ENCODE measurements at regions not wholly inside any gene's neighbourhood (a gene's known extent, or its start where the extent isn't known, plus 50 kb on each side); places are given as distances from the start of the nearest gene placed in this dataset.

DNA sequence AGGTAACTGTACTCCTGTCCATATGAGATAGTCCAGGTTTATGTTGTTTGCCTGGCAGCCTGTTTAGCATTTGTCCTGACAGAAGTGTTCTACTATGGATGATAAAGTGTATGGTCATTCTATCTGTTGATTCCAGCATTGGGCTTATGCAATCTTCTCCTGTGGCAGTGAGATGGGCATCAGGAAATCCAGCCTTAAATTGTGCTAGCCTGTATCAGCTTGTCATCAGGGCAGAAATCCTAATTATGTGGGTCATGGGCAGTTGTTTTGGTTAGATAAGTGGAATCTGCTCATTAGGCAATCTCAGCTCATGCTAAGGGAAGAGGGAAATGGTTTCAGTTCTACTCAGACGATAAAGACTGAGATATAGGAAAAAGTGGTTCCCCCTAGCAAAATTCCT lies 247.4 kb upstream of the CHD1 start:
- H3K79me2 ChIP-seq (ENCODE audit: insufficient read depth, low read length) = no peaks in the 10 kb centered on the region
- 0 out of 7 replicates have a peak overlapping the region, but pooled peaks of 1 of the 3 experiments have one; percentile 14 for H3K27ac Mint-ChIP-seq
- no peak overlapping the region for H2AK5ac ChIP-seq (ENCODE audit: insufficient read length, low read length)
- H3T11ph ChIP-seq (ENCODE audit: low read length) = no peak overlapping the region
- no peak overlapping the region for H3K14ac ChIP-seq (ENCODE audit: insufficient read depth, low read length)
- no peak overlapping the region for H2BK20ac ChIP-seq (ENCODE audit: low read depth, low read length, poor library complexity, severe bottlenecking)
- H3K4me3 Mint-ChIP-seq = no peak overlapping the region
- H3K79me1 ChIP-seq (ENCODE audit: insufficient read depth, low read depth, low read length, poor library complexity, severe bottlenecking) = no peaks in the 10 kb centered on the region
- no peak overlapping the region for H4K5ac ChIP-seq (ENCODE audit: insufficient read length, low read depth, low read length)
- no peaks in the 10 kb centered on the region for H3K4me1 Mint-ChIP-seq
- no peaks in the 10 kb centered on the region for H3K27me3 Mint-ChIP-seq (ENCODE audit: low read depth)
- H3K27ac ChIP-seq (ENCODE audit: insufficient read length, low read depth, low read length) = no peak overlapping the region
- no peak overlapping the region for H2BK12ac ChIP-seq (ENCODE audit: insufficient read length, low read depth, low read length)
- no peaks in the 10 kb centered on the region for H3K4me1 ChIP-seq (ENCODE audit: insufficient read depth, low read length)
- H3K9me3 Mint-ChIP-seq = no peaks in the 10 kb centered on the region
- H3K4ac ChIP-seq (ENCODE audit: low read depth, low read length) = no peak overlapping the region
- H3K36me3 Mint-ChIP-seq (ENCODE audit: insufficient read depth in 1 of 3, low read depth in 3 of 3) = no peaks in the 10 kb centered on the region
- no peaks in the 10 kb centered on the region for H3K23me2 ChIP-seq (ENCODE audit: insufficient read length, low read depth, low read length, poor library complexity, severe bottlenecking)
- no peaks in the 10 kb centered on the region for H3K27me3 ChIP-seq (ENCODE audit: insufficient read depth, low read length)
- no peak overlapping the region for H3K18ac ChIP-seq (ENCODE audit: insufficient read length, low read depth, low read length)
- H3K9ac ChIP-seq (ENCODE audit: extremely low read depth, insufficient read length, low read length) = no peak overlapping the region
- no peak overlapping the region for H2BK120ac ChIP-seq (ENCODE audit: low read depth, low read length, poor library complexity, severe bottlenecking)
- H3K9me3 ChIP-seq (ENCODE audit: control insufficient read depth, low read depth, low read length) = no peaks in the 10 kb centered on the region
- no peak for TF ChIP-seq CTCF (conservative IDR thresholded peaks at IDR 0.05)
- DNase-seq = no peak
- H2BK5ac ChIP-seq (ENCODE audit: insufficient read length, low read length) = no peak overlapping the region
- no peak overlapping the region for H4K91ac ChIP-seq (ENCODE audit: insufficient read length, low read depth, low read length)
- H3K4me2 ChIP-seq (ENCODE audit: insufficient read depth, insufficient read length, low read length) = no peak overlapping the region
- H2AFZ ChIP-seq (ENCODE audit: low read length) = no peak overlapping the region
- no peak overlapping the region for H2BK15ac ChIP-seq (ENCODE audit: low read depth, low read length)
- H3K23ac ChIP-seq (ENCODE audit: insufficient read length, low read depth, low read length) = no peak overlapping the region
- no peaks in the 10 kb centered on the region for H4K20me1 ChIP-seq (ENCODE audit: control insufficient read depth, insufficient read depth, insufficient read length)
- no peak overlapping the region for H4K8ac ChIP-seq (replicated peaks; ENCODE audit: insufficient read length, low read depth, low read length)
- no peak overlapping the region for H3K56ac ChIP-seq (ENCODE audit: insufficient read length, low read depth, low read length)
- WGBS (ENCODE audit: extremely low coverage, insufficient read length, low lambda C conversion rate) = no CpG with 5 or more reads among the region's 1 CpG
